ENCODE measurements at regions not wholly inside any gene's neighbourhood (a gene's known extent, or its start where the extent isn't known, plus 50 kb on each side); places are given as distances from the start of the nearest gene placed in this dataset.

- no peak overlapping the region for H3K27ac ChIP-seq (ENCODE audit: low read length)
- no peaks in the 10 kb centered on the region for H3K9me3 ChIP-seq (replicated peaks; ENCODE audit: control insufficient read depth, low read depth, low read length)
- no peak overlapping the region for H3K4me3 ChIP-seq (ENCODE audit: low read length)
- H3K36me3 ChIP-seq (ENCODE audit: control insufficient read depth, insufficient read depth, low read length) = no peaks in the 10 kb centered on the region
- H3K27me3 ChIP-seq (ENCODE audit: control insufficient read depth, insufficient read depth, low read length) = no peaks in the 10 kb centered on the region
- H3K4me1 ChIP-seq (ENCODE audit: control insufficient read depth, insufficient read depth, low read length) = peaks cover 2% of the 10 kb centered on the region
- WGBS (ENCODE audit: insufficient coverage) = no CpG with 5 or more reads among the region's 1 CpG
- DNase-seq = no peak
Measured at GRCh38 chr13:75231235-75231634, 250.7 kb downstream of the TBC1D4 start.

- no CpG with 5 or more reads among the region's 3 CpGs for WGBS (ENCODE audit: insufficient coverage)
- H3K4me3 ChIP-seq (ENCODE audit: low read length) = no peak overlapping the region
- no peak for DNase-seq
- H3K27ac ChIP-seq (ENCODE audit: low read length) = no peak overlapping the region
- H3K4me1 ChIP-seq (ENCODE audit: control insufficient read depth, insufficient read depth, low read length) = peaks cover 2% of the 10 kb centered on the region
- no peaks in the 10 kb centered on the region for H3K9me3 ChIP-seq (replicated peaks; ENCODE audit: control insufficient read depth, low read depth, low read length)
- no peaks in the 10 kb centered on the region for H3K27me3 ChIP-seq (ENCODE audit: control insufficient read depth, insufficient read depth, low read length)
- no peaks in the 10 kb centered on the region for H3K36me3 ChIP-seq (ENCODE audit: control insufficient read depth, insufficient read depth, low read length)
Measured at GRCh38 chr13:75226733-75227435, 255.1 kb downstream of the TBC1D4 start.

DNA sequence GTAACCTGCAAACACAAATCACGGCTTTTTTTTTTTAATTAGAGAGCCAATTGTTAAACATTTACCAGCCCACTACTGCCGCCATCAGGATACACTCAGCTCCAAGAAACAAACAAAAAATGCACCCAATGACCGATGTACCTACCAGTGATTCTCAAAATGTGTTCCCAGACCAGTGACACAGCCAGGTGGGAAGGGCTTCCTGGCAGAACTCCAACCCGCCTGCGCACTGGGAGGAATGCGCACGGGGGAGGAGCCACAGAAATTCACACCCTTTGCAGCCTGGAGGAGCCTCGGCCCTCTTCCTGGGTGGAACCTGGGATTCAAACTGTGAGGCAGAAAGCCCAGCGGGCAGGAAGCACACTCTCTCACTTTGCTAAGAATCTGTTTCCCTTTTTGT, 255.9 kb downstream of the TBC1D4 start:
- Histone ChIP-seq H3K27me3 (ENCODE audit: control insufficient read depth, insufficient read depth, low read length) (no peaks in the 10 kb centered on the region), H3K9me3 (replicated peaks; ENCODE audit: control insufficient read depth, low read depth, low read length) (no peaks in the 10 kb centered on the region), H3K4me1 (ENCODE audit: control insufficient read depth, insufficient read depth, low read length) (peaks cover 2% of the 10 kb centered on the region), H3K36me3 (ENCODE audit: control insufficient read depth, insufficient read depth, low read length) (no peaks in the 10 kb centered on the region), H3K27ac (ENCODE audit: low read length) (peak overlapping the region; percentile 36), H3K4me3 (ENCODE audit: low read length) (no peak overlapping the region)
- peak; percentile 24 for DNase-seq
- 74% methylated on average over 8 of the region's 9 CpGs for WGBS (ENCODE audit: insufficient coverage)

- H3K27me3 ChIP-seq (ENCODE audit: control insufficient read depth, insufficient read depth, low read length) = no peaks in the 10 kb centered on the region
- DNase-seq = peak; percentile 90
Measured at GRCh38 chr13:75225288-75226032, 256.5 kb downstream of the TBC1D4 start.

DNA sequence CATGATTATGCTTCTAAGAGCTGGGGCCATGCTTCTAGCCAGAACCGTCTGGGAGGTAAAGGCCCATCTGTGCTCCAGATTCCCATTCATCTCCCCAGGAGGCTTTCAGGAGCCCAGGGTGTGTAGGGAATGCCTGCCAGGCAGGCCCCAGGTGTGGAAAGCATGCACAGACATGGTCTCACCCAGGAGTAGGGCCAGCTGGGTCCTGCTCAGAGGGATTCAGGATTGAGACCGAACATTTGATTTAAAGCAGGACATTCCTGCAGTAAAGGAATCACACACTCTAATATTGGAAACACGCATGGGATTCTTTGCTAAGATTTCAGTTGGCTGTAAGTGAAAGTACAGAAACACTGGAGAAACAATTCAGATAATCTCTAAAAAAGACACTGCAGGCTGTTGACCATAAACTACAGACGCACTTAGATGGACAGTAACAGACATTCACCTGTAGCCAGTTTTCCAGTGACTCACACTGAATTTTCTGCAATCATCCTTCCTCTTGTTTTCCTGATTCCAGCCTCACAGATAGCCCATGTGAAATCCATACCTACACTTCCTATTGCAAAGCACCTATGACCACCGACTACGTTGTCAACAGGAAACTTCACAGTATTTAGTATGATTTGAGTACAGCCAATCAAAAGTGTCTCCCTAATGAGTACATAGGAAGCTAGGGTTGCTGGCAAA, 257.8 kb downstream of the TBC1D4 start:
- no peaks in the 10 kb centered on the region for H3K36me3 ChIP-seq (ENCODE audit: control insufficient read depth, insufficient read depth, low read length)
- WGBS (ENCODE audit: insufficient coverage) = 29% methylated on average over 1 of the region's 6 CpGs
- H3K4me1 ChIP-seq (ENCODE audit: control insufficient read depth, insufficient read depth, low read length) = peaks cover 5% of the 10 kb centered on the region
- no peaks in the 10 kb centered on the region for H3K27me3 ChIP-seq (ENCODE audit: control insufficient read depth, insufficient read depth, low read length)
- peak overlapping the region; percentile 37 for H3K27ac ChIP-seq (ENCODE audit: low read length)
- no peak overlapping the region for H3K4me3 ChIP-seq (ENCODE audit: low read length)
- no peaks in the 10 kb centered on the region for H3K9me3 ChIP-seq (replicated peaks; ENCODE audit: control insufficient read depth, low read depth, low read length)
- peak; percentile 93 for DNase-seq

More at GRCh38 chr13:75225288-75226032, 256.5 kb downstream of the TBC1D4 start:
- whole genome bisulfite sequencing (ENCODE audit: insufficient coverage) = 33% methylated on average over 1 of the region's 1 CpG
- Histone ChIP-seq H3K9me3 (replicated peaks; ENCODE audit: control insufficient read depth, low read depth, low read length) (no peaks in the 10 kb centered on the region), H3K36me3 (ENCODE audit: control insufficient read depth, insufficient read depth, low read length) (no peaks in the 10 kb centered on the region), H3K4me3 (ENCODE audit: low read length) (no peak overlapping the region), H3K4me1 (ENCODE audit: control insufficient read depth, insufficient read depth, low read length) (peaks cover 2% of the 10 kb centered on the region), H3K27ac (ENCODE audit: low read length) (peak overlapping the region; percentile 36)

- no peak overlapping the region for H3K4me3 ChIP-seq (ENCODE audit: low read length)
- WGBS (ENCODE audit: insufficient coverage) = 78% methylated on average over 1 of the region's 1 CpG
Measured at GRCh38 chr13:75222031-75222430, 259.9 kb downstream of the TBC1D4 start.

DNA sequence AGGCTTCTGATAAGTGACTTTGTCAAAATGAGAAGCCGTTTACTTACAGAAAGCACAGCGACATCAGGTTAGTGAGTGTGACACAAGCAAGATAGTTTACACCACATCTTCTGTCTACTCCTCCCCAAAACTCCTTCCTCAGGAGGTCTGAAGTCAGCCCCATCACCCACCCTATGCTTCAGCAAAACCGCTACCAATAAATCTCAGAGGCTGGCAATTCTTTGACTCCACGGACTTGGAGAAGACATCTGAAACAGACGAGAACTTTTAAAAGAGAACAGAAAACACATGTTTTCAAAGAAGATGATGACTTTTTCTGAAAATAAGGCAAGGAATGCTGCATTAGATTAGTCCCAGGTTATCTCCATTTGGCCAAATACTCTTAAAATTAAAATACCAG, 261.1 kb downstream of the TBC1D4 start:
- Histone ChIP-seq H3K4me3 (ENCODE audit: low read length) (no peak overlapping the region), H3K4me1 (ENCODE audit: control insufficient read depth, insufficient read depth, low read length) (peaks cover 7% of the 10 kb centered on the region), H3K27ac (ENCODE audit: low read length) (no peak overlapping the region), H3K36me3 (ENCODE audit: control insufficient read depth, insufficient read depth, low read length) (no peaks in the 10 kb centered on the region), H3K9me3 (replicated peaks; ENCODE audit: control insufficient read depth, low read depth, low read length) (no peaks in the 10 kb centered on the region), H3K27me3 (ENCODE audit: control insufficient read depth, insufficient read depth, low read length) (no peaks in the 10 kb centered on the region)
- 63% methylated on average over 2 of the region's 5 CpGs for WGBS (ENCODE audit: insufficient coverage)
- peak; percentile 62 for DNase-seq

More at GRCh38 chr13:75222031-75222430, 259.9 kb downstream of the TBC1D4 start:
- peaks cover 5% of the 10 kb centered on the region for H3K4me1 ChIP-seq (ENCODE audit: control insufficient read depth, insufficient read depth, low read length)
- H3K36me3 ChIP-seq (ENCODE audit: control insufficient read depth, insufficient read depth, low read length) = no peaks in the 10 kb centered on the region
- no peaks in the 10 kb centered on the region for H3K9me3 ChIP-seq (replicated peaks; ENCODE audit: control insufficient read depth, low read depth, low read length)
- no peak overlapping the region for H3K27ac ChIP-seq (ENCODE audit: low read length)
- DNase-seq = no peak
- no peaks in the 10 kb centered on the region for H3K27me3 ChIP-seq (ENCODE audit: control insufficient read depth, insufficient read depth, low read length)

GRCh38 chr13:75220238-75220542, 261.8 kb downstream of the TBC1D4 start:
- no peak overlapping the region for H3K4me3 ChIP-seq (ENCODE audit: low read length)

GRCh38 chr13:75219479-75220237, 262.3 kb downstream of the TBC1D4 start:
- peak overlapping the region; percentile 15 for H3K27ac ChIP-seq (ENCODE audit: low read length)
- H3K9me3 ChIP-seq (replicated peaks; ENCODE audit: control insufficient read depth, low read depth, low read length) = no peaks in the 10 kb centered on the region
- no peaks in the 10 kb centered on the region for H3K36me3 ChIP-seq (ENCODE audit: control insufficient read depth, insufficient read depth, low read length)
- whole genome bisulfite sequencing (ENCODE audit: insufficient coverage) = 6% methylated on average over 25 of the region's 31 CpGs
- H3K27me3 ChIP-seq (ENCODE audit: control insufficient read depth, insufficient read depth, low read length) = no peaks in the 10 kb centered on the region
- peak overlapping the region; percentile 28 for H3K4me3 ChIP-seq (ENCODE audit: low read length)
- peaks cover 7% of the 10 kb centered on the region for H3K4me1 ChIP-seq (ENCODE audit: control insufficient read depth, insufficient read depth, low read length)
- DNase-seq = peak; percentile 88

More at GRCh38 chr13:75220238-75220542, 261.8 kb downstream of the TBC1D4 start:
- Histone ChIP-seq H3K9me3 (replicated peaks; ENCODE audit: control insufficient read depth, low read depth, low read length) (no peaks in the 10 kb centered on the region), H3K4me1 (ENCODE audit: control insufficient read depth, insufficient read depth, low read length) (peaks cover 7% of the 10 kb centered on the region), H3K36me3 (ENCODE audit: control insufficient read depth, insufficient read depth, low read length) (no peaks in the 10 kb centered on the region), H3K27me3 (ENCODE audit: control insufficient read depth, insufficient read depth, low read length) (no peaks in the 10 kb centered on the region), H3K27ac (ENCODE audit: low read length) (no peak overlapping the region)
- WGBS (ENCODE audit: insufficient coverage) = 86% methylated on average over 8 of the region's 8 CpGs
- DNase-seq = no peak
